H1 (cell line): ENCODE measurements at regions not wholly inside any gene's neighbourhood (a gene's known extent, or its start where the extent isn't known, plus 50 kb on each side); places are given as distances from the start of the nearest gene placed in this dataset.

Source experiments
- SUZ12 ChIP-seq: fragments of 200-600 bp; sonication (generic); IDR thresholded peaks from 2 replicates; pipeline ENCODE4 v1.6.1; 2012; ENCODE audit warnings: mild to moderate bottlenecking, inconsistent platforms, low read length, moderate library complexity, mixed read lengths
- TF ChIP-seq, protein P1 (sequence below): fragments of 300-600 bp; sonication (generic); IDR thresholded peaks from 2 replicates; pipeline ENCODE4 v1.7.1; 2012; ENCODE audit warnings: low read length, moderate library complexity, mild to moderate bottlenecking, inconsistent platforms; ENCODE audit not compliant: insufficient replicate concordance

DNA sequence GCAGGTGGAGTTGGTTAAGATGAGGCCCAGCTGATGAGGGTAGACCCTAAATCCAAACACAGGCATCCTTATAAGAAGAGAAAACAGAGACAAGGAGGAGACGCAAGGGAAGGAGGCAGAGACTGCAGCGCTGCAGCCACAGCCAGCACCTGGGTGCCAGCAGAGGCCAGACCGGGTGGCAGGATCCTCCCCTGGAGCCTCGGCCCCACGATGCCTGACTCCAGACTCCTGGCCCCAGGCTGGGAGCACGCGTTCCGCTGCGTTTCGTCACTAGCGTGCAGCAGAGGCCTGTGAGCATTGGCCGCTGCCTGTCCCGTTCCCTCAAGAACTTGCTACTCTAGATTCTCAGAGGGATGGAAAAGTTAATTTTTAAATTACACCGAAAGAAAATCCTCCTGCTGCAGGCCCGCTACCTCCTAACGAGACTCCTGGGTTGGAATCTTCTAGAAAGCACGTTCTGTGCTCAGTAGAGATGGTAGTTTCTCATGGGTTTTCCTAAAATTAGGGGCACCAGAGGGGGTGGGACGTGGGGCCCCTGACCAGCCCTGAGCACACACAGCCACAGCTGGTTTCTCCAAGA, 57.7 kb upstream of the FBRSL1 start (continued):
- TF ChIP-seq, protein P1, sequence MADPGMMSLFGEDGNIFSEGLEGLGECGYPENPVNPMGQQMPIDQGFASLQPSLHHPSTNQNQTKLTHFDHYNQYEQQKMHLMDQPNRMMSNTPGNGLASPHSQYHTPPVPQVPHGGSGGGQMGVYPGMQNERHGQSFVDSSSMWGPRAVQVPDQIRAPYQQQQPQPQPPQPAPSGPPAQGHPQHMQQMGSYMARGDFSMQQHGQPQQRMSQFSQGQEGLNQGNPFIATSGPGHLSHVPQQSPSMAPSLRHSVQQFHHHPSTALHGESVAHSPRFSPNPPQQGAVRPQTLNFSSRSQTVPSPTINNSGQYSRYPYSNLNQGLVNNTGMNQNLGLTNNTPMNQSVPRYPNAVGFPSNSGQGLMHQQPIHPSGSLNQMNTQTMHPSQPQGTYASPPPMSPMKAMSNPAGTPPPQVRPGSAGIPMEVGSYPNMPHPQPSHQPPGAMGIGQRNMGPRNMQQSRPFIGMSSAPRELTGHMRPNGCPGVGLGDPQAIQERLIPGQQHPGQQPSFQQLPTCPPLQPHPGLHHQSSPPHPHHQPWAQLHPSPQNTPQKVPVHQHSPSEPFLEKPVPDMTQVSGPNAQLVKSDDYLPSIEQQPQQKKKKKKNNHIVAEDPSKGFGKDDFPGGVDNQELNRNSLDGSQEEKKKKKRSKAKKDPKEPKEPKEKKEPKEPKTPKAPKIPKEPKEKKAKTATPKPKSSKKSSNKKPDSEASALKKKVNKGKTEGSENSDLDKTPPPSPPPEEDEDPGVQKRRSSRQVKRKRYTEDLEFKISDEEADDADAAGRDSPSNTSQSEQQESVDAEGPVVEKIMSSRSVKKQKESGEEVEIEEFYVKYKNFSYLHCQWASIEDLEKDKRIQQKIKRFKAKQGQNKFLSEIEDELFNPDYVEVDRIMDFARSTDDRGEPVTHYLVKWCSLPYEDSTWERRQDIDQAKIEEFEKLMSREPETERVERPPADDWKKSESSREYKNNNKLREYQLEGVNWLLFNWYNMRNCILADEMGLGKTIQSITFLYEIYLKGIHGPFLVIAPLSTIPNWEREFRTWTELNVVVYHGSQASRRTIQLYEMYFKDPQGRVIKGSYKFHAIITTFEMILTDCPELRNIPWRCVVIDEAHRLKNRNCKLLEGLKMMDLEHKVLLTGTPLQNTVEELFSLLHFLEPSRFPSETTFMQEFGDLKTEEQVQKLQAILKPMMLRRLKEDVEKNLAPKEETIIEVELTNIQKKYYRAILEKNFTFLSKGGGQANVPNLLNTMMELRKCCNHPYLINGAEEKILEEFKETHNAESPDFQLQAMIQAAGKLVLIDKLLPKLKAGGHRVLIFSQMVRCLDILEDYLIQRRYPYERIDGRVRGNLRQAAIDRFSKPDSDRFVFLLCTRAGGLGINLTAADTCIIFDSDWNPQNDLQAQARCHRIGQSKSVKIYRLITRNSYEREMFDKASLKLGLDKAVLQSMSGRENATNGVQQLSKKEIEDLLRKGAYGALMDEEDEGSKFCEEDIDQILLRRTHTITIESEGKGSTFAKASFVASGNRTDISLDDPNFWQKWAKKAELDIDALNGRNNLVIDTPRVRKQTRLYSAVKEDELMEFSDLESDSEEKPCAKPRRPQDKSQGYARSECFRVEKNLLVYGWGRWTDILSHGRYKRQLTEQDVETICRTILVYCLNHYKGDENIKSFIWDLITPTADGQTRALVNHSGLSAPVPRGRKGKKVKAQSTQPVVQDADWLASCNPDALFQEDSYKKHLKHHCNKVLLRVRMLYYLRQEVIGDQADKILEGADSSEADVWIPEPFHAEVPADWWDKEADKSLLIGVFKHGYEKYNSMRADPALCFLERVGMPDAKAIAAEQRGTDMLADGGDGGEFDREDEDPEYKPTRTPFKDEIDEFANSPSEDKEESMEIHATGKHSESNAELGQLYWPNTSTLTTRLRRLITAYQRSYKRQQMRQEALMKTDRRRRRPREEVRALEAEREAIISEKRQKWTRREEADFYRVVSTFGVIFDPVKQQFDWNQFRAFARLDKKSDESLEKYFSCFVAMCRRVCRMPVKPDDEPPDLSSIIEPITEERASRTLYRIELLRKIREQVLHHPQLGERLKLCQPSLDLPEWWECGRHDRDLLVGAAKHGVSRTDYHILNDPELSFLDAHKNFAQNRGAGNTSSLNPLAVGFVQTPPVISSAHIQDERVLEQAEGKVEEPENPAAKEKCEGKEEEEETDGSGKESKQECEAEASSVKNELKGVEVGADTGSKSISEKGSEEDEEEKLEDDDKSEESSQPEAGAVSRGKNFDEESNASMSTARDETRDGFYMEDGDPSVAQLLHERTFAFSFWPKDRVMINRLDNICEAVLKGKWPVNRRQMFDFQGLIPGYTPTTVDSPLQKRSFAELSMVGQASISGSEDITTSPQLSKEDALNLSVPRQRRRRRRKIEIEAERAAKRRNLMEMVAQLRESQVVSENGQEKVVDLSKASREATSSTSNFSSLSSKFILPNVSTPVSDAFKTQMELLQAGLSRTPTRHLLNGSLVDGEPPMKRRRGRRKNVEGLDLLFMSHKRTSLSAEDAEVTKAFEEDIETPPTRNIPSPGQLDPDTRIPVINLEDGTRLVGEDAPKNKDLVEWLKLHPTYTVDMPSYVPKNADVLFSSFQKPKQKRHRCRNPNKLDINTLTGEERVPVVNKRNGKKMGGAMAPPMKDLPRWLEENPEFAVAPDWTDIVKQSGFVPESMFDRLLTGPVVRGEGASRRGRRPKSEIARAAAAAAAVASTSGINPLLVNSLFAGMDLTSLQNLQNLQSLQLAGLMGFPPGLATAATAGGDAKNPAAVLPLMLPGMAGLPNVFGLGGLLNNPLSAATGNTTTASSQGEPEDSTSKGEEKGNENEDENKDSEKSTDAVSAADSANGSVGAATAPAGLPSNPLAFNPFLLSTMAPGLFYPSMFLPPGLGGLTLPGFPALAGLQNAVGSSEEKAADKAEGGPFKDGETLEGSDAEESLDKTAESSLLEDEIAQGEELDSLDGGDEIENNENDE = no peak
- TF ChIP-seq SUZ12 = no peak
